Tibial nerve (tissue), 4 donors: ENCODE measurements at regions not wholly inside any gene's neighbourhood (a gene's known extent, or its start where the extent isn't known, plus 50 kb on each side); places are given as distances from the start of the nearest gene placed in this dataset.

ENCODE experiments used
- CTCF ChIP-seq, 5 experiments: fragments of 200-600 bp in 3 of 5; fragments of 450-650 bp in 2 of 5; sonication (generic) in 3 of 5; IDR thresholded peaks; one replicate each; pipeline ENCODE4 v1.5.1; 2016 to 2019; ENCODE audit warnings: antibody characterized with exemption in 5 of 5, mild to moderate bottlenecking in 3 of 5, moderate library complexity in 2 of 5
- EP300 ChIP-seq, 2 donors: sonication (generic); formaldehyde crosslinking; IDR thresholded peaks; one replicate each; pipeline ENCODE4 v1.6.1; 2017; ENCODE audit warnings: antibody characterized with exemption in 2 of 2, mild to moderate bottlenecking in 1 of 2

- no peak for TF ChIP-seq EP300 (IDR thresholded peaks at IDR 0.05)
- no peak for TF ChIP-seq CTCF (IDR thresholded peaks at IDR 0.05)
Observed at GRCh38 chr22:42187646-42188045, 57.0 kb upstream of the CYP2D6 start.
